Muscle layer of colon (tissue), 2 donors: ENCODE measurements at regions not wholly inside any gene's neighbourhood (a gene's known extent, or its start where the extent isn't known, plus 50 kb on each side); places are given as distances from the start of the nearest gene placed in this dataset.

Experiments
- H3K27ac ChIP-seq: one replicate; pipeline ENCODE4 v1.7.0; 2013; ENCODE audit warnings: low read depth, mild to moderate bottlenecking, low read length, moderate library complexity
- H3K27me3 ChIP-seq, 2 donors: one replicate each; pipeline ENCODE4 v1.7.0; 2013; ENCODE audit warnings: low read length in 2 of 2, mild to moderate bottlenecking in 2 of 2; ENCODE audit not compliant: insufficient read depth in 2 of 2, control insufficient read depth in 1 of 2
- H3K36me3 ChIP-seq: one replicate; pipeline ENCODE4 v1.7.0; 2013; ENCODE audit warnings: mild to moderate bottlenecking, low read length; ENCODE audit not compliant: insufficient read depth
- H3K4me1 ChIP-seq: one replicate; pipeline ENCODE4 v1.7.0; 2013; ENCODE audit warnings: mild to moderate bottlenecking, low read length; ENCODE audit not compliant: insufficient read depth
- H3K4me3 ChIP-seq, 2 donors: one replicate each; pipeline ENCODE4 v1.7.0; 2013; ENCODE audit warnings: low read length in 2 of 2, low read depth in 1 of 2, mild to moderate bottlenecking in 1 of 2, moderate library complexity in 1 of 2
- H3K9ac ChIP-seq: one replicate; pipeline ENCODE4 v1.7.0; 2013; ENCODE audit warnings: low read length
- H3K9me3 ChIP-seq: one replicate; pipeline ENCODE4 v1.7.0; 2013; ENCODE audit warnings: mild to moderate bottlenecking, low read length
- donor health status: abdominal sarcoma.
- donor health status: Adenocarcinoma of cecum.

- H3K9ac ChIP-seq: no peak overlapping the region
- H3K27ac ChIP-seq: no peak overlapping the region
- no peaks in the 10 kb centered on the region for H3K4me1 ChIP-seq
- no peaks in the 10 kb centered on the region for H3K9me3 ChIP-seq
- H3K36me3 ChIP-seq: no peaks in the 10 kb centered on the region
- no peaks in the 10 kb centered on the region for H3K27me3 ChIP-seq
- no peak overlapping the region for H3K4me3 ChIP-seq
Observed at GRCh38 chr16:85971902-85972638, 73.1 kb downstream of the IRF8 start.

- Histone ChIP-seq H3K4me1 (no peaks in the 10 kb centered on the region), H3K9me3 (no peaks in the 10 kb centered on the region), H3K27me3 (no peaks in the 10 kb centered on the region), H3K9ac (no peak overlapping the region), H3K4me3 (no peak overlapping the region), H3K27ac (no peak overlapping the region), H3K36me3 (no peaks in the 10 kb centered on the region)
Observed at GRCh38 chr16:85974428-85975375, 75.7 kb downstream of the IRF8 start.

- no peaks in the 10 kb centered on the region for H3K4me1 ChIP-seq
- H3K4me3 ChIP-seq: no peak overlapping the region
- no peaks in the 10 kb centered on the region for H3K9me3 ChIP-seq
- H3K9ac ChIP-seq: no peak overlapping the region
- no peak overlapping the region for H3K27ac ChIP-seq
- H3K36me3 ChIP-seq: no peaks in the 10 kb centered on the region
- no peaks in the 10 kb centered on the region for H3K27me3 ChIP-seq
Observed at GRCh38 chr16:85975451-85975981, 76.6 kb downstream of the IRF8 start.

GRCh38 chr16:85978291-85978775, 79.4 kb downstream of the IRF8 start:
- H3K4me3 ChIP-seq: no peak overlapping the region
- no peak overlapping the region for H3K27ac ChIP-seq
- H3K9ac ChIP-seq: no peak overlapping the region
- H3K4me1 ChIP-seq: no peaks in the 10 kb centered on the region
- no peaks in the 10 kb centered on the region for H3K9me3 ChIP-seq
- no peaks in the 10 kb centered on the region for H3K36me3 ChIP-seq
- H3K27me3 ChIP-seq: no peaks in the 10 kb centered on the region

GRCh38 chr16:85978976-85979375, 80.0 kb downstream of the IRF8 start:
- Histone ChIP-seq H3K36me3 (no peaks in the 10 kb centered on the region), H3K4me1 (no peaks in the 10 kb centered on the region), H3K27me3 (no peaks in the 10 kb centered on the region), H3K9ac (no peak overlapping the region), H3K9me3 (no peaks in the 10 kb centered on the region), H3K27ac (no peak overlapping the region), H3K4me3 (no peak overlapping the region)

GRCh38 chr16:85979605-85980004, 80.6 kb downstream of the IRF8 start:
- no peaks in the 10 kb centered on the region for H3K27me3 ChIP-seq
- H3K9ac ChIP-seq: no peak overlapping the region
- no peak overlapping the region for H3K4me3 ChIP-seq
- no peaks in the 10 kb centered on the region for H3K4me1 ChIP-seq
- no peaks in the 10 kb centered on the region for H3K36me3 ChIP-seq
- H3K27ac ChIP-seq: no peak overlapping the region
- H3K9me3 ChIP-seq: no peaks in the 10 kb centered on the region

- Histone ChIP-seq H3K9me3 (no peaks in the 10 kb centered on the region), H3K27ac (no peak overlapping the region), H3K27me3 (no peaks in the 10 kb centered on the region), H3K9ac (no peak overlapping the region), H3K4me3 (no peak overlapping the region), H3K36me3 (no peaks in the 10 kb centered on the region), H3K4me1 (no peaks in the 10 kb centered on the region)
Observed at GRCh38 chr16:85980686-85981085, 81.7 kb downstream of the IRF8 start.

- Histone ChIP-seq H3K9ac (no peak overlapping the region), H3K4me3 (no peak overlapping the region), H3K27ac (no peak overlapping the region), H3K4me1 (no peaks in the 10 kb centered on the region), H3K9me3 (no peaks in the 10 kb centered on the region), H3K36me3 (no peaks in the 10 kb centered on the region), H3K27me3 (no peaks in the 10 kb centered on the region)
Observed at GRCh38 chr16:85981826-85982562, 83.0 kb downstream of the IRF8 start.

- H3K9me3 ChIP-seq: no peaks in the 10 kb centered on the region
- H3K9ac ChIP-seq: no peak overlapping the region
- H3K27ac ChIP-seq: no peak overlapping the region
- H3K36me3 ChIP-seq: no peaks in the 10 kb centered on the region
- no peak overlapping the region for H3K4me3 ChIP-seq
- H3K27me3 ChIP-seq: no peaks in the 10 kb centered on the region
- no peaks in the 10 kb centered on the region for H3K4me1 ChIP-seq
Observed at GRCh38 chr16:85982563-85982939, 83.6 kb downstream of the IRF8 start.

- no peak overlapping the region for H3K4me3 ChIP-seq
- no peaks in the 10 kb centered on the region for H3K36me3 ChIP-seq
- H3K27ac ChIP-seq: no peak overlapping the region
- H3K27me3 ChIP-seq: no peaks in the 10 kb centered on the region
- no peak overlapping the region for H3K9ac ChIP-seq
- no peaks in the 10 kb centered on the region for H3K4me1 ChIP-seq
- no peaks in the 10 kb centered on the region for H3K9me3 ChIP-seq
Observed at GRCh38 chr16:85983064-85983463, 84.1 kb downstream of the IRF8 start.
